Coronary artery (tissue), 2 donors: ENCODE measurements at regions not wholly inside any gene's neighbourhood (a gene's known extent, or its start where the extent isn't known, plus 50 kb on each side); places are given as distances from the start of the nearest gene placed in this dataset.

ENCODE experiments used
- DNase-seq: peaks from one replicate; pipeline ENCODE4 v3.0.0-alpha.2; 2017; ENCODE audit warnings: low spot score
- H3K27ac ChIP-seq, 2 donors: fragments of 200-600 bp; sonication (generic); one replicate each; pipeline ENCODE4 v1.5.1; 2016 to 2019
- H3K4me3 ChIP-seq: fragments of 200-600 bp; sonication (generic); 2 replicates; pipeline ENCODE4 v1.5.1; 2016; ENCODE audit warnings: mild to moderate bottlenecking, moderate library complexity
- CTCF ChIP-seq: fragments of 200-600 bp; sonication (generic); IDR thresholded peaks from one replicate; pipeline ENCODE4 v1.5.1; 2019; ENCODE audit warnings: antibody characterized with exemption

GRCh38 chr22:27057717-27058116 is 400.3 kb downstream of the MIAT start:
- no peak overlapping the region for H3K27ac ChIP-seq
- no peak overlapping the region for H3K4me3 ChIP-seq
- DNase-seq: no peak
- no peak for TF ChIP-seq CTCF

GRCh38 chr22:27060190-27060589 is 402.8 kb downstream of the MIAT start:
- TF ChIP-seq CTCF: no peak

GRCh38 chr22:27062910-27063309 is 405.5 kb downstream of the MIAT start:
- no peak overlapping the region for H3K27ac ChIP-seq
- no peak overlapping the region for H3K4me3 ChIP-seq
- TF ChIP-seq CTCF: no peak
- DNase-seq: no peak

More at GRCh38 chr22:27060190-27060589, 402.8 kb downstream of the MIAT start:
- DNase-seq: no peak
- Histone ChIP-seq H3K4me3 (no peak overlapping the region), H3K27ac (no peak overlapping the region)

GRCh38 chr22:27063406-27063805 is 406.0 kb downstream of the MIAT start:
- H3K27ac ChIP-seq: no peak overlapping the region
- no peak for DNase-seq
- TF ChIP-seq CTCF: no peak
- no peak overlapping the region for H3K4me3 ChIP-seq

- DNase-seq: no peak
- Histone ChIP-seq H3K4me3 (no peak overlapping the region), H3K27ac (no peak overlapping the region)
- no peak for TF ChIP-seq CTCF
Measured at GRCh38 chr22:27063841-27064240, 406.5 kb downstream of the MIAT start.

GRCh38 chr22:27064386-27064785 is 407.0 kb downstream of the MIAT start:
- no peak overlapping the region for H3K27ac ChIP-seq
- no peak overlapping the region for H3K4me3 ChIP-seq
- no peak for DNase-seq
- no peak for TF ChIP-seq CTCF

- no peak overlapping the region for H3K27ac ChIP-seq
- no peak for DNase-seq
- no peak overlapping the region for H3K4me3 ChIP-seq
- no peak for TF ChIP-seq CTCF
Measured at GRCh38 chr22:27065279-27065678, 407.9 kb downstream of the MIAT start.
